Fibroblast of lung (primary cell): ENCODE measurements at regions not wholly inside any gene's neighbourhood (a gene's known extent, or its start where the extent isn't known, plus 50 kb on each side); places are given as distances from the start of the nearest gene placed in this dataset.

Experiments
- DNase-seq, 2 donors: peaks; one replicate each; pipeline versions ENCODE4 v3.0.0 to v3.0.0-alpha.2; 2010; ENCODE audit warnings: low read depth in 2 of 2
- H2AFZ ChIP-seq: 2 replicates; pipeline ENCODE4 v1.5.1; 2012; ENCODE audit warnings: low read length, control low read depth, inconsistent platforms
- H3K27ac ChIP-seq: 2 replicates; pipeline ENCODE4 v1.5.1; 2011; ENCODE audit warnings: low read length, control low read depth; ENCODE audit not compliant: insufficient read depth
- H3K27me3 ChIP-seq: 2 replicates; pipeline ENCODE4 v1.5.1; 2011; ENCODE audit warnings: mild to moderate bottlenecking, low read length; ENCODE audit not compliant: control insufficient read depth, insufficient read depth
- H3K36me3 ChIP-seq: 2 replicates; pipeline ENCODE4 v1.5.1; 2011; ENCODE audit warnings: low read length; ENCODE audit not compliant: control insufficient read depth, insufficient read depth
- H3K4me1 ChIP-seq: 2 replicates; pipeline ENCODE4 v1.5.1; 2011; ENCODE audit warnings: low read length; ENCODE audit not compliant: control insufficient read depth, insufficient read depth; ENCODE audit errors: extremely low read depth
- H3K4me2 ChIP-seq: 2 replicates; pipeline ENCODE4 v1.5.1; 2011; ENCODE audit warnings: low read length, control low read depth; ENCODE audit not compliant: insufficient read depth; ENCODE audit errors: extremely low read depth
- H3K4me3 ChIP-seq, 4 experiments: fragments of 200-600 bp in 1 of 4; sonication (generic) in 1 of 4; replicated peaks in 1 of 4; 2 replicates each; pipeline ENCODE4 v1.5.1; 2011 to 2016; ENCODE audit warnings: low read length in 4 of 4, low read depth in 3 of 4, mild to moderate bottlenecking in 3 of 4, control low read depth in 2 of 4, inconsistent platforms in 1 of 4, mixed read lengths in 1 of 4; ENCODE audit not compliant: insufficient read depth in 1 of 4; ENCODE audit errors: control extremely low read depth in 1 of 4
- H3K79me2 ChIP-seq: 2 replicates; pipeline ENCODE4 v1.5.1; 2012; ENCODE audit warnings: mild to moderate bottlenecking, low read length, inconsistent platforms; ENCODE audit not compliant: control insufficient read depth, insufficient read depth
- H3K9ac ChIP-seq: 2 replicates; pipeline ENCODE4 v1.5.1; 2011; ENCODE audit warnings: mild to moderate bottlenecking, low read length, control low read depth; ENCODE audit not compliant: insufficient read depth
- H3K9me3 ChIP-seq: 2 replicates; pipeline ENCODE4 v1.5.1; 2012; ENCODE audit warnings: low read depth, low read length; ENCODE audit not compliant: control insufficient read depth, insufficient read depth
- H4K20me1 ChIP-seq: 2 replicates; pipeline ENCODE4 v1.5.1; 2011; ENCODE audit warnings: low read length; ENCODE audit not compliant: control insufficient read depth, insufficient read depth; ENCODE audit errors: extremely low read depth
- EZH2 ChIP-seq: IDR thresholded peaks from 2 replicates; pipeline ENCODE4 v1.5.1; 2012; ENCODE audit warnings: low read length, control low read depth, mild to moderate bottlenecking; ENCODE audit errors: missing control alignments
- TF ChIP-seq, protein P1 (sequence below), 2 donors: IDR thresholded peaks in 1 of 2; conservative IDR thresholded peaks in 1 of 2; 1 replicate in 1 of 2; 2 replicates in 1 of 2; pipeline ENCODE4 v1.5.1; 2011 to 2012; ENCODE audit warnings: low read length in 2 of 2, control low read depth in 1 of 2, inconsistent platforms in 1 of 2, low read depth in 1 of 2, mild to moderate bottlenecking in 1 of 2

- no peaks in the 10 kb centered on the region for H4K20me1 ChIP-seq
- TF ChIP-seq EZH2: no peak
- TF ChIP-seq, protein P1, sequence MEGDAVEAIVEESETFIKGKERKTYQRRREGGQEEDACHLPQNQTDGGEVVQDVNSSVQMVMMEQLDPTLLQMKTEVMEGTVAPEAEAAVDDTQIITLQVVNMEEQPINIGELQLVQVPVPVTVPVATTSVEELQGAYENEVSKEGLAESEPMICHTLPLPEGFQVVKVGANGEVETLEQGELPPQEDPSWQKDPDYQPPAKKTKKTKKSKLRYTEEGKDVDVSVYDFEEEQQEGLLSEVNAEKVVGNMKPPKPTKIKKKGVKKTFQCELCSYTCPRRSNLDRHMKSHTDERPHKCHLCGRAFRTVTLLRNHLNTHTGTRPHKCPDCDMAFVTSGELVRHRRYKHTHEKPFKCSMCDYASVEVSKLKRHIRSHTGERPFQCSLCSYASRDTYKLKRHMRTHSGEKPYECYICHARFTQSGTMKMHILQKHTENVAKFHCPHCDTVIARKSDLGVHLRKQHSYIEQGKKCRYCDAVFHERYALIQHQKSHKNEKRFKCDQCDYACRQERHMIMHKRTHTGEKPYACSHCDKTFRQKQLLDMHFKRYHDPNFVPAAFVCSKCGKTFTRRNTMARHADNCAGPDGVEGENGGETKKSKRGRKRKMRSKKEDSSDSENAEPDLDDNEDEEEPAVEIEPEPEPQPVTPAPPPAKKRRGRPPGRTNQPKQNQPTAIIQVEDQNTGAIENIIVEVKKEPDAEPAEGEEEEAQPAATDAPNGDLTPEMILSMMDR (conservative IDR thresholded peaks at IDR 0.05 in 1 of 2, IDR thresholded peaks at IDR 0.05 in 1 of 2; ENCODE audit: low read depth in 1 of 2, low read length in 2 of 2): no peak
- DNase-seq: no peak
- no peaks in the 10 kb centered on the region for H3K79me2 ChIP-seq
- H3K36me3 ChIP-seq: no peaks in the 10 kb centered on the region
- no peaks in the 10 kb centered on the region for H3K9me3 ChIP-seq
- no peaks in the 10 kb centered on the region for H3K27me3 ChIP-seq
- no peak overlapping the region for H3K4me3 ChIP-seq
- no peak overlapping the region for H2AFZ ChIP-seq
- no peak overlapping the region for H3K9ac ChIP-seq
- no peak overlapping the region for H3K4me2 ChIP-seq
- H3K4me1 ChIP-seq: no peaks in the 10 kb centered on the region
- H3K27ac ChIP-seq: no peak overlapping the region
Observed at GRCh38 chr2:5940596-5941535, 248.7 kb downstream of the SOX11 start.

GRCh38 chr2:5942204-5942603, 250.0 kb downstream of the SOX11 start:
- Histone ChIP-seq H3K27me3 (no peaks in the 10 kb centered on the region), H3K79me2 (no peaks in the 10 kb centered on the region), H3K36me3 (no peaks in the 10 kb centered on the region), H3K4me2 (no peak overlapping the region), H3K9ac (no peak overlapping the region), H3K27ac (no peak overlapping the region), H3K9me3 (no peaks in the 10 kb centered on the region), H2AFZ (no peak overlapping the region), H4K20me1 (no peaks in the 10 kb centered on the region), H3K4me1 (no peaks in the 10 kb centered on the region), H3K4me3 (no peak overlapping the region)
- DNase-seq: no peak
- TF ChIP-seq, protein P1 (conservative IDR thresholded peaks at IDR 0.05 in 1 of 2, IDR thresholded peaks at IDR 0.05 in 1 of 2; ENCODE audit: low read depth in 1 of 2, low read length in 2 of 2): no peak
- no peak for TF ChIP-seq EZH2

GRCh38 chr2:5945742-5946141, 253.6 kb downstream of the SOX11 start:
- DNase-seq: no peak
- Histone ChIP-seq H3K9ac (no peak overlapping the region), H3K9me3 (no peaks in the 10 kb centered on the region), H4K20me1 (no peaks in the 10 kb centered on the region), H3K4me2 (no peak overlapping the region), H3K36me3 (no peaks in the 10 kb centered on the region), H3K27ac (no peak overlapping the region), H3K4me1 (no peaks in the 10 kb centered on the region), H3K79me2 (no peaks in the 10 kb centered on the region), H3K4me3 (no peak overlapping the region), H2AFZ (no peak overlapping the region), H3K27me3 (no peaks in the 10 kb centered on the region)
- TF ChIP-seq EZH2: no peak
- TF ChIP-seq, protein P1 (conservative IDR thresholded peaks at IDR 0.05 in 1 of 2, IDR thresholded peaks at IDR 0.05 in 1 of 2; ENCODE audit: low read depth in 1 of 2, low read length in 2 of 2): no peak
